ENCODE measurements at regions not wholly inside any gene's neighbourhood (a gene's known extent, or its start where the extent isn't known, plus 50 kb on each side); places are given as distances from the start of the nearest gene placed in this dataset.

GRCh38 chr12:115623764-115624334 is 653.6 kb downstream of the MED13L start:
- Mint-ChIP-seq H3K4me1 (ENCODE audit: low read depth, unreplicated experiment) (no peaks in the 10 kb centered on the region), H3K9me3 (ENCODE audit: low read depth, unreplicated experiment) (peaks cover 12% of the 10 kb centered on the region), H3K36me3 (ENCODE audit: insufficient read depth, unreplicated experiment) (no peaks in the 10 kb centered on the region), H3K27me3 (ENCODE audit: unreplicated experiment) (no peaks in the 10 kb centered on the region), H3K27ac (ENCODE audit: unreplicated experiment) (no peak overlapping the region), H3K4me3 (ENCODE audit: low read depth, unreplicated experiment) (no peak overlapping the region)
- no peak for DNase-seq
- no peak for TF ChIP-seq CTCF (IDR thresholded peaks at IDR 0.05; ENCODE audit: unreplicated experiment)
- intact Hi-C loops (cut with micrococcal nuclease; ENCODE audit: unreplicated experiment) = no loop called here
- BruUV-seq (replicated peaks) = no TSS peak
- CTCF ChIA-PET = no interaction called here

- no peaks in the 10 kb centered on the region for H3K36me3 Mint-ChIP-seq (ENCODE audit: insufficient read depth, unreplicated experiment)
- H3K4me1 Mint-ChIP-seq (ENCODE audit: low read depth, unreplicated experiment) = no peaks in the 10 kb centered on the region
- TF ChIP-seq CTCF (IDR thresholded peaks at IDR 0.05; ENCODE audit: unreplicated experiment) = no peak
- no peak overlapping the region for H3K27ac Mint-ChIP-seq (ENCODE audit: unreplicated experiment)
- H3K9me3 Mint-ChIP-seq (ENCODE audit: low read depth, unreplicated experiment) = peaks cover 12% of the 10 kb centered on the region
- no peak for DNase-seq
- BruUV-seq (replicated peaks) = no TSS peak
- H3K27me3 Mint-ChIP-seq (ENCODE audit: unreplicated experiment) = no peaks in the 10 kb centered on the region
- intact Hi-C loops (cut with micrococcal nuclease; ENCODE audit: unreplicated experiment) = no loop called here
- CTCF ChIA-PET = no interaction called here
- no peak overlapping the region for H3K4me3 Mint-ChIP-seq (ENCODE audit: low read depth, unreplicated experiment)
These were observed 654.2 kb downstream of the MED13L start for GRCh38 chr12:115623275-115623674.

GRCh38 chr12:115620816-115621215 is 656.7 kb downstream of the MED13L start:
- no peak overlapping the region for H3K4me3 Mint-ChIP-seq (ENCODE audit: low read depth, unreplicated experiment)
- H3K27ac Mint-ChIP-seq (ENCODE audit: unreplicated experiment) = no peak overlapping the region
- CTCF ChIA-PET = interaction anchor here (0.7 kb wide), 1 partner anchor 13 kb away, joined by 3 read pairs; no protein-coding TSS in a partner anchor
- H3K9me3 Mint-ChIP-seq (ENCODE audit: low read depth, unreplicated experiment) = peaks cover 16% of the 10 kb centered on the region
- intact Hi-C loops (cut with micrococcal nuclease; ENCODE audit: unreplicated experiment) = no loop called here
- no peak for DNase-seq
- TF ChIP-seq CTCF (IDR thresholded peaks at IDR 0.05; ENCODE audit: unreplicated experiment) = no peak
- no peaks in the 10 kb centered on the region for H3K27me3 Mint-ChIP-seq (ENCODE audit: unreplicated experiment)
- H3K4me1 Mint-ChIP-seq (ENCODE audit: low read depth, unreplicated experiment) = no peaks in the 10 kb centered on the region
- no peaks in the 10 kb centered on the region for H3K36me3 Mint-ChIP-seq (ENCODE audit: insufficient read depth, unreplicated experiment)
- no TSS peak for BruUV-seq (replicated peaks)

- no TSS peak for BruUV-seq (replicated peaks)
- no peak for TF ChIP-seq CTCF (IDR thresholded peaks at IDR 0.05; ENCODE audit: unreplicated experiment)
- H3K36me3 Mint-ChIP-seq (ENCODE audit: insufficient read depth, unreplicated experiment) = no peaks in the 10 kb centered on the region
- H3K4me3 Mint-ChIP-seq (ENCODE audit: low read depth, unreplicated experiment) = no peak overlapping the region
- peaks cover 16% of the 10 kb centered on the region for H3K9me3 Mint-ChIP-seq (ENCODE audit: low read depth, unreplicated experiment)
- H3K4me1 Mint-ChIP-seq (ENCODE audit: low read depth, unreplicated experiment) = no peaks in the 10 kb centered on the region
- no peak for DNase-seq
- CTCF ChIA-PET = no interaction called here
- no peaks in the 10 kb centered on the region for H3K27me3 Mint-ChIP-seq (ENCODE audit: unreplicated experiment)
- intact Hi-C loops (cut with micrococcal nuclease; ENCODE audit: unreplicated experiment) = no loop called here
- no peak overlapping the region for H3K27ac Mint-ChIP-seq (ENCODE audit: unreplicated experiment)
These were observed 657.6 kb downstream of the MED13L start for GRCh38 chr12:115619889-115620288.

Data from Calu3 (cell line).